ENCODE measurements at regions not wholly inside any gene's neighbourhood (a gene's known extent, or its start where the extent isn't known, plus 50 kb on each side); places are given as distances from the start of the nearest gene placed in this dataset.

DNA sequence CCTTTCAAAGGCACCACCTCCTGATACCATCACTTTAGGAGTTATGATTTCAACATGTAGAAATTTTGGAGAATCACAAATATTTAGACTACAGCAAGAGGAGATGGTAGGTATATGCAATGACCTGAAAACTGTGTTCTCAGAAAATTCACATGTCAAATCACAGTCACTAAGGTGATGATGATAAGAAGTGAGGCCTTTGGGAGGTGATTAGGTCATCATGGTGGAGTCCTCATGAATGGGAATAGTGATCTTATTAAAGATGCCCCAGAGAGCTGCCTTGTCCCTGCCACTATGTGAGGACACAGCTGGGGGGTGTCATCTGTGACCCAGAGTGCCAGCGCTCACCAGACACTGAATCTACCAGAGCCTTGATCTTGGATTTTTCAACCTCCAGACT is 513.5 kb upstream of the TUSC1 start:
- TF ChIP-seq, protein P1, sequence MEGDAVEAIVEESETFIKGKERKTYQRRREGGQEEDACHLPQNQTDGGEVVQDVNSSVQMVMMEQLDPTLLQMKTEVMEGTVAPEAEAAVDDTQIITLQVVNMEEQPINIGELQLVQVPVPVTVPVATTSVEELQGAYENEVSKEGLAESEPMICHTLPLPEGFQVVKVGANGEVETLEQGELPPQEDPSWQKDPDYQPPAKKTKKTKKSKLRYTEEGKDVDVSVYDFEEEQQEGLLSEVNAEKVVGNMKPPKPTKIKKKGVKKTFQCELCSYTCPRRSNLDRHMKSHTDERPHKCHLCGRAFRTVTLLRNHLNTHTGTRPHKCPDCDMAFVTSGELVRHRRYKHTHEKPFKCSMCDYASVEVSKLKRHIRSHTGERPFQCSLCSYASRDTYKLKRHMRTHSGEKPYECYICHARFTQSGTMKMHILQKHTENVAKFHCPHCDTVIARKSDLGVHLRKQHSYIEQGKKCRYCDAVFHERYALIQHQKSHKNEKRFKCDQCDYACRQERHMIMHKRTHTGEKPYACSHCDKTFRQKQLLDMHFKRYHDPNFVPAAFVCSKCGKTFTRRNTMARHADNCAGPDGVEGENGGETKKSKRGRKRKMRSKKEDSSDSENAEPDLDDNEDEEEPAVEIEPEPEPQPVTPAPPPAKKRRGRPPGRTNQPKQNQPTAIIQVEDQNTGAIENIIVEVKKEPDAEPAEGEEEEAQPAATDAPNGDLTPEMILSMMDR (IDR thresholded peaks at IDR 0.05) = no peak
- TF ChIP-seq POLR2A (IDR thresholded peaks at IDR 0.05) = no peak
